Astrocyte (in vitro differentiated cells and primary cell): ENCODE measurements at regions not wholly inside any gene's neighbourhood (a gene's known extent, or its start where the extent isn't known, plus 50 kb on each side); places are given as distances from the start of the nearest gene placed in this dataset.

Experiments
- EZH2 ChIP-seq: IDR thresholded peaks from 2 replicates; pipeline ENCODE4 v1.6.1; 2012; ENCODE audit warnings: mild to moderate bottlenecking, low read length, inconsistent platforms; ENCODE audit not compliant: insufficient read depth
- TF ChIP-seq, protein P1 (sequence below): IDR thresholded peaks from 2 replicates; pipeline ENCODE4 v1.5.1; 2011; ENCODE audit warnings: low read depth, mild to moderate bottlenecking, inconsistent platforms, low read length, moderate library complexity; ENCODE audit not compliant: insufficient read depth

DNA sequence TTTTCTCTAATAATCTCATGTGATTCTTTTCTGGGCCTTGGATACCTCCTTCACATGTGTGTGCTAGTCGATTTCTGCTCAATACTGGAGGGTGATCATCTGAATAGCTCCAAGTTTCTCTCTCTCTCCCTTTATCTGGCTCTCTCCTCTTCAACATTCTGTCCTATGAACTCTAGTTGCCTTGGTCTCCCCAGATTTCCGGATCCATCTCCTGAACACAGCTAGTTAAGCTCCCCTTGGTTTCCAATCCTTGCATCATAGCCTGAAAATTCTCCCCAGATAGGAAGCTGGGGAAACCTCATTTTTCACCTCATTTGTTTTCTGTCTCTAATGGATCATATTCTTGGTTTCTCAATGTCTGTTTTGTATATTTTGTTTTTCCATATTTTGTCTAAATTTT, 832.3 kb downstream of the MTRR start:
- TF ChIP-seq, protein P1, sequence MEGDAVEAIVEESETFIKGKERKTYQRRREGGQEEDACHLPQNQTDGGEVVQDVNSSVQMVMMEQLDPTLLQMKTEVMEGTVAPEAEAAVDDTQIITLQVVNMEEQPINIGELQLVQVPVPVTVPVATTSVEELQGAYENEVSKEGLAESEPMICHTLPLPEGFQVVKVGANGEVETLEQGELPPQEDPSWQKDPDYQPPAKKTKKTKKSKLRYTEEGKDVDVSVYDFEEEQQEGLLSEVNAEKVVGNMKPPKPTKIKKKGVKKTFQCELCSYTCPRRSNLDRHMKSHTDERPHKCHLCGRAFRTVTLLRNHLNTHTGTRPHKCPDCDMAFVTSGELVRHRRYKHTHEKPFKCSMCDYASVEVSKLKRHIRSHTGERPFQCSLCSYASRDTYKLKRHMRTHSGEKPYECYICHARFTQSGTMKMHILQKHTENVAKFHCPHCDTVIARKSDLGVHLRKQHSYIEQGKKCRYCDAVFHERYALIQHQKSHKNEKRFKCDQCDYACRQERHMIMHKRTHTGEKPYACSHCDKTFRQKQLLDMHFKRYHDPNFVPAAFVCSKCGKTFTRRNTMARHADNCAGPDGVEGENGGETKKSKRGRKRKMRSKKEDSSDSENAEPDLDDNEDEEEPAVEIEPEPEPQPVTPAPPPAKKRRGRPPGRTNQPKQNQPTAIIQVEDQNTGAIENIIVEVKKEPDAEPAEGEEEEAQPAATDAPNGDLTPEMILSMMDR, result no peak
- no peak for TF ChIP-seq EZH2
